NCI-H69 (cell line): ENCODE measurements at regions not wholly inside any gene's neighbourhood (a gene's known extent, or its start where the extent isn't known, plus 50 kb on each side); places are given as distances from the start of the nearest gene placed in this dataset.

Experiments used
- DNase-seq: peaks from one replicate; lab custom pipeline; 2025; lab: John Stamatoyannopoulos, UW

- DNase-seq, result no peak
These were observed 132.9 kb upstream of the SIX2 start for GRCh38 chr2:45141883-45142866.

- no peak for DNase-seq
These were observed 131.4 kb upstream of the SIX2 start for GRCh38 chr2:45140675-45141074.

- no peak for DNase-seq
These were observed 129.7 kb upstream of the SIX2 start for GRCh38 chr2:45138904-45139303.

- DNase-seq, result no peak
These were observed 128.9 kb upstream of the SIX2 start for GRCh38 chr2:45137966-45138695.

GRCh38 chr2:45134726-45135125 is 125.5 kb upstream of the SIX2 start:
- DNase-seq, result peak; percentile 74

- DNase-seq, result peak; percentile 72
These were observed 124.8 kb upstream of the SIX2 start for GRCh38 chr2:45134014-45134413.

- no peak for DNase-seq
These were observed 123.3 kb upstream of the SIX2 start for GRCh38 chr2:45132551-45132950.

- no peak for DNase-seq
These were observed 122.3 kb upstream of the SIX2 start for GRCh38 chr2:45131587-45131986.

GRCh38 chr2:45130736-45131135 is 121.5 kb upstream of the SIX2 start:
- DNase-seq, result no peak

GRCh38 chr2:45128580-45128997 is 119.3 kb upstream of the SIX2 start:
- peak; percentile 25 for DNase-seq

- no peak for DNase-seq
These were observed 118.6 kb upstream of the SIX2 start for GRCh38 chr2:45127891-45128290.

GRCh38 chr2:45127321-45127720 is 118.1 kb upstream of the SIX2 start:
- no peak for DNase-seq

GRCh38 chr2:45125232-45125631 is 116.0 kb upstream of the SIX2 start:
- DNase-seq, result no peak

GRCh38 chr2:45124456-45124855 is 115.2 kb upstream of the SIX2 start:
- no peak for DNase-seq

- no peak for DNase-seq
These were observed 114.4 kb upstream of the SIX2 start for GRCh38 chr2:45123521-45124191.

GRCh38 chr2:45123065-45123464 is 113.8 kb upstream of the SIX2 start:
- no peak for DNase-seq

- DNase-seq, result no peak
These were observed 112.1 kb upstream of the SIX2 start for GRCh38 chr2:45121236-45121927.

GRCh38 chr2:45120546-45120945 is 111.3 kb upstream of the SIX2 start:
- DNase-seq, result peak; percentile 46

GRCh38 chr2:45119855-45120254 is 110.6 kb upstream of the SIX2 start:
- DNase-seq, result no peak

- DNase-seq, result no peak
These were observed 109.8 kb upstream of the SIX2 start for GRCh38 chr2:45119038-45119437.

- DNase-seq, result no peak
These were observed 108.1 kb upstream of the SIX2 start for GRCh38 chr2:45117383-45117782.

- no peak for DNase-seq
These were observed 105.9 kb upstream of the SIX2 start for GRCh38 chr2:45115181-45115580.
